HG02981 (cell line): ENCODE measurements at regions not wholly inside any gene's neighbourhood (a gene's known extent, or its start where the extent isn't known, plus 50 kb on each side); places are given as distances from the start of the nearest gene placed in this dataset.
"Not testable (repeated sequence)": the region's sequence is repeated elsewhere in the genome, so short reads cannot be mapped to it uniquely, and the experiment has no call there.

Experiments used
- ATAC-seq: cut with Tn5 transposase; IDR thresholded peaks from one replicate; pipeline ENCODE4 v1.9.1; 2021; ENCODE audit warnings: mild to moderate bottlenecking, moderate library complexity; ENCODE audit not compliant: unreplicated experiment

- no peak for ATAC-seq
These were observed 295.4 kb upstream of the DAB2 start for GRCh38 chr5:39720136-39720535.

- no peak for ATAC-seq
These were observed 292.6 kb upstream of the DAB2 start for GRCh38 chr5:39717176-39717897.

GRCh38 chr5:39716532-39717028 lies 291.8 kb upstream of the DAB2 start:
- peak; percentile 44 for ATAC-seq

- no peak for ATAC-seq
These were observed 289.4 kb upstream of the DAB2 start for GRCh38 chr5:39714036-39714698.

GRCh38 chr5:39713250-39713916 lies 288.6 kb upstream of the DAB2 start:
- no peak for ATAC-seq

GRCh38 chr5:39712316-39713249 lies 287.8 kb upstream of the DAB2 start:
- no peak for ATAC-seq

- ATAC-seq = no peak
These were observed 287.0 kb upstream of the DAB2 start for GRCh38 chr5:39711821-39712220.

GRCh38 chr5:39709032-39709431 lies 284.3 kb upstream of the DAB2 start:
- no peak for ATAC-seq

- ATAC-seq = no peak
These were observed 278.1 kb upstream of the DAB2 start for GRCh38 chr5:39702928-39703327.

- no peak for ATAC-seq
These were observed 275.7 kb upstream of the DAB2 start for GRCh38 chr5:39700523-39700922.

- ATAC-seq = no peak
These were observed 274.2 kb upstream of the DAB2 start for GRCh38 chr5:39698838-39699560.

GRCh38 chr5:39697881-39698280 lies 273.1 kb upstream of the DAB2 start:
- no peak for ATAC-seq

- ATAC-seq = no peak
These were observed 272.1 kb upstream of the DAB2 start for GRCh38 chr5:39696672-39697398.

GRCh38 chr5:39691993-39692392 lies 267.2 kb upstream of the DAB2 start:
- no peak for ATAC-seq

GRCh38 chr5:39691136-39691535 lies 266.4 kb upstream of the DAB2 start:
- no peak for ATAC-seq

- no peak for ATAC-seq
These were observed 265.1 kb upstream of the DAB2 start for GRCh38 chr5:39689919-39690318.

- not testable (repeated sequence) for ATAC-seq
These were observed 263.1 kb upstream of the DAB2 start for GRCh38 chr5:39687924-39688323.

- ATAC-seq = no peak
These were observed 255.4 kb upstream of the DAB2 start for GRCh38 chr5:39680213-39680612.

- no peak for ATAC-seq
These were observed 253.8 kb upstream of the DAB2 start for GRCh38 chr5:39678534-39678933.
